HepG2 (cell line): ENCODE measurements at regions not wholly inside any gene's neighbourhood (a gene's known extent, or its start where the extent isn't known, plus 50 kb on each side); places are given as distances from the start of the nearest gene placed in this dataset.

Experiments
- ATAC-seq: fragments of 200-7000 bp; cut with Tn5 transposase; 3 replicates; pipeline ENCODE4 v1.9.1; 2020; ENCODE audit warnings: mild to moderate bottlenecking, moderate library complexity
- BruUV-seq: library from RNA; stranded (reverse); fragments of 400-500 nt; replicated peaks from 2 replicates; lab custom pipeline; 2021; lab: Mats Ljungman, UMichigan
- CTCF ChIA-PET: fragments of 300-600 bp; formaldehyde crosslinking; extraction: SDS; loops from one replicate; lab custom pipeline; 2021; ENCODE audit warnings: low total read pairs, inconsistent platforms, low intra/inter-chr PET ratio; lab: Yijun Ruan, JAX
- POLR2A ChIA-PET: fragments of 350-600 bp; sonication (Branson Sonifier 250); formaldehyde crosslinking; loops from one replicate; lab custom pipeline; 2020; ENCODE audit warnings: antibody characterized with exemption, inconsistent platforms; lab: Yijun Ruan, JAX
- DNase-seq: peaks from one replicate; pipeline ENCODE4 v3.0.0-alpha.2; 2015; ENCODE audit warnings: low spot score
- FAIRE-seq: peaks from 3 replicates; lab custom pipeline; 2011; peaks lifted over from hg19 to GRCh38; lab: Jason Lieb, UNC
- H2AFZ ChIP-seq: one replicate; pipeline ENCODE4 v1.6.1; 2011; ENCODE audit warnings: low read length, inconsistent platforms
- H3K27ac ChIP-seq: fragments of 300-600 bp; 3 replicates; pipeline ENCODE4 v1.8.0; 2011; ENCODE audit warnings: mixed run types, mild to moderate bottlenecking, mixed read lengths, low read length, inconsistent platforms; ENCODE audit not compliant: insufficient read depth; ENCODE audit errors: extremely low read length
- H3K27me3 ChIP-seq, 2 experiments: fragments of 200-600 bp in 1 of 2; 2 replicates in 1 of 2; 3 replicates in 1 of 2; pipeline versions ENCODE4 v1.6.0 to v1.8.0; 2011; ENCODE audit warnings: low read length in 2 of 2, mild to moderate bottlenecking in 2 of 2, moderate library complexity in 2 of 2, inconsistent platforms in 1 of 2; ENCODE audit not compliant: insufficient read depth in 2 of 2, control insufficient read depth in 1 of 2
- H3K36me3 ChIP-seq, 2 experiments: fragments of 200-600 bp in 1 of 2; replicated peaks in 1 of 2; 2 replicates in 1 of 2; 3 replicates in 1 of 2; pipeline versions ENCODE4 v1.5.1 to v1.8.0; 2011; ENCODE audit warnings: low read length in 2 of 2, inconsistent platforms in 1 of 2; ENCODE audit not compliant: insufficient read depth in 2 of 2, control insufficient read depth in 1 of 2
- H3K4me1 ChIP-seq: 2 replicates; pipeline ENCODE4 v1.5.1; 2012; ENCODE audit warnings: low read length, inconsistent platforms; ENCODE audit not compliant: insufficient read depth
- H3K4me2 ChIP-seq: 2 replicates; pipeline ENCODE4 v1.6.0; 2011; ENCODE audit warnings: low read depth, low read length, inconsistent platforms
- H3K4me3 ChIP-seq, 3 experiments: fragments of 200-600 bp in 1 of 3; sonication (generic), shearing (Covaris generic) in 1 of 3; replicated peaks in 1 of 3; 2 replicates each; pipeline ENCODE4 v1.5.1; 2011 to 2016; ENCODE audit warnings: low read length in 3 of 3, inconsistent platforms in 2 of 3, low read depth in 2 of 3, mild to moderate bottlenecking in 2 of 3, control low read depth in 1 of 3, mixed read lengths in 1 of 3; ENCODE audit not compliant: insufficient read depth in 1 of 3
- H3K79me2 ChIP-seq: one replicate; pipeline ENCODE4 v1.6.1; 2011; ENCODE audit warnings: low read length, inconsistent platforms; ENCODE audit not compliant: insufficient read depth
- H3K9ac ChIP-seq: 2 replicates; pipeline ENCODE4 v1.6.0; 2011; ENCODE audit warnings: mild to moderate bottlenecking, low read depth, low read length, inconsistent platforms; ENCODE audit not compliant: insufficient read depth
- H3K9me3 ChIP-seq: 2 replicates; pipeline ENCODE4 v1.5.1; 2012; ENCODE audit warnings: mild to moderate bottlenecking, low read length
- H4K20me1 ChIP-seq: 2 replicates; pipeline ENCODE4 v1.6.0; 2011; ENCODE audit warnings: inconsistent platforms, mild to moderate bottlenecking, low read length, moderate library complexity; ENCODE audit not compliant: insufficient read depth
- GFI1 ChIP-seq: sonication (generic); formaldehyde crosslinking; IDR thresholded peaks from 2 replicates; pipeline ENCODE4 v1.5.0; 2020; ENCODE audit warnings: missing genetic modification reagents, mild to moderate bottlenecking, borderline replicate concordance
- KDM5A ChIP-seq: fragments of 200-600 bp; sonication (generic); IDR thresholded peaks from 2 replicates; pipeline ENCODE4 v1.7.0; 2018; ENCODE audit warnings: antibody characterized with exemption, mild to moderate bottlenecking, low read length, borderline replicate concordance
- RFXANK ChIP-seq: IDR thresholded peaks from 2 replicates; pipeline ENCODE4 v1.6.1; 2016
- SNAPC4 ChIP-seq: sonication (generic); formaldehyde crosslinking; IDR thresholded peaks from 2 replicates; pipeline ENCODE4 v1.4.0; 2020; ENCODE audit warnings: mild to moderate bottlenecking, missing genetic modification reagents
- TFE3 ChIP-seq: IDR thresholded peaks from 2 replicates; pipeline ENCODE4 v1.6.1; 2016
- ZNF101 ChIP-seq: sonication (generic); formaldehyde crosslinking; IDR thresholded peaks from 2 replicates; pipeline ENCODE4 v1.4.0; 2020; ENCODE audit warnings: mild to moderate bottlenecking, low read depth, missing genetic modification reagents, borderline replicate concordance
- WGBS: methylation state at CpG from one replicate; pipeline ENCODE4 v1.1.6; 2017; ENCODE audit warnings: low lambda C conversion rate; 5-methylcytosine and 5-hydroxymethylcytosine counted together
- in situ Hi-C: cut with HindIII; loops from 2 replicates; pipeline ENCODE4 v1.10.0; 2017; ENCODE audit warnings: low pct_unique_long_range_greater_than_20kb; ENCODE audit not compliant: extremely low pct_ligation_motif_present
- intact Hi-C: fragments of 100-400 bp; cut with micrococcal nuclease; formaldehyde crosslinking; loops from one replicate; pipeline ENCODE4 v1.10.0; 2022; ENCODE audit not compliant: unreplicated experiment
- TF ChIP-seq, protein P1 (sequence below): conservative IDR thresholded peaks from 2 replicates; pipeline ENCODE4 v1.6.1; 2018; ENCODE audit warnings: missing genetic modification reagents
- TF ChIP-seq, protein P2 (sequence below): sonication (generic); formaldehyde crosslinking; IDR thresholded peaks from 2 replicates; pipeline ENCODE4 v1.5.1; 2020; ENCODE audit warnings: mild to moderate bottlenecking, missing genetic modification reagents, moderate library complexity

DNA sequence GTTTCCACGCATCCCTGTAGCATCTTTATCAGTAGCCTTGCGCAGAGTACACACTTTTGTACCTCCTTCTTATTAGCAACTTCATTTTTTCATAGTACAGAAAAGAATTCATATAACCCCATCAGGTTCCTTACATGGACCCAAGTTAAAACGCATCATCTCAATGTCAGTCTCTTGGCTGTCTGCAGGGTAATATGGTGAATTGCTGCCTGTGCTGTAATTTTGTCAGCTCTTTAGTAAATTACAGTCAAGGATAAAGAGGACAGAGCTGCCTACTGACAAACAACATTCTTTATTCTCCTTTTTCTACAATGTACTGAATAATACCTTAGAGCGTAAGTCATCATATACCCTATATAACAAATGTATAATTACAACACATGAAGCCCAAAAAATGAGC lies 222.5 kb downstream of the MRPL39 start (continued):
- no peak for TF ChIP-seq TFE3
- TF ChIP-seq RFXANK (CRISPR knock-in tag): no peak

DNA sequence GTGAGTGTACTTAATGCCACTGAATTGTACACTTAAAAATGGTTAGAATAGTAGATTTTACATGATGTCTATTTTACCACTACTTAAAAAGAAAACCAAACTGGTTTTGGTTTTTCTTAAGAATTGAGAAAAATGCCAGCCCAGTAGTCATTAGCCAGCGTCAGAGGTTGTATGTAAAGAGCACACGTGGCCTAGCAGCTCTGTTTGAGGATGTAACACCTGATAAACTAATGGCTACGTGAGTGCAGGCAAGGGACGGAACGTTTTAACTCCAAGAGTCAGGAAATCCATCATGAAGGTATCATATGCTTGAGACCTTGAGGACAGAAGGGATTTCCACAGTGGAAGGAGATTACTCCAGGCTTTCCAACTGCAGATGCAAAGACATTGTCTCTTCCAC lies 223.7 kb downstream of the MRPL39 start:
- Histone ChIP-seq H3K36me3 (no peaks in the 10 kb centered on the region), H3K9ac (no peak overlapping the region), H3K4me3 (no peak overlapping the region), H3K4me1 (peaks cover 5% of the 10 kb centered on the region; the same call in 1 of the 2 replicates), H2AFZ (no peak overlapping the region), H3K4me2 (no peak overlapping the region), H4K20me1 (no peaks in the 10 kb centered on the region), H3K9me3 (peaks cover 3% of the 10 kb centered on the region), H3K27me3 (no peaks in the 10 kb centered on the region), H3K27ac (no peak overlapping the region), H3K79me2 (no peaks in the 10 kb centered on the region)
- intact Hi-C loops (no loop called here), in situ Hi-C loops (no loop called here)
- ChIA-PET POLR2A (no interaction called here), CTCF (no interaction called here)
- no peak for ATAC-seq
- BruUV-seq: no TSS peak
- DNase-seq: no peak
- WGBS: 1% methylated on average over 5 of the region's 5 CpGs
- no peak for FAIRE-seq
- TF ChIP-seq GFI1 (CRISPR knock-in tag) (no peak), KDM5A (no peak), SNAPC4 (CRISPR knock-in tag) (no peak), ZNF101 (no peak)
- TF ChIP-seq, protein P1, sequence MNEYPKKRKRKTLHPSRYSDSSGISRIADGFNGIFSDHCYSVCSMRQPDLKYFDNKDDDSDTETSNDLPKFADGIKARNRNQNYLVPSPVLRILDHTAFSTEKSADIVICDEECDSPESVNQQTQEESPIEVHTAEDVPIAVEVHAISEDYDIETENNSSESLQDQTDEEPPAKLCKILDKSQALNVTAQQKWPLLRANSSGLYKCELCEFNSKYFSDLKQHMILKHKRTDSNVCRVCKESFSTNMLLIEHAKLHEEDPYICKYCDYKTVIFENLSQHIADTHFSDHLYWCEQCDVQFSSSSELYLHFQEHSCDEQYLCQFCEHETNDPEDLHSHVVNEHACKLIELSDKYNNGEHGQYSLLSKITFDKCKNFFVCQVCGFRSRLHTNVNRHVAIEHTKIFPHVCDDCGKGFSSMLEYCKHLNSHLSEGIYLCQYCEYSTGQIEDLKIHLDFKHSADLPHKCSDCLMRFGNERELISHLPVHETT (CRISPR knock-in tag): no peak
- TF ChIP-seq, protein P2, sequence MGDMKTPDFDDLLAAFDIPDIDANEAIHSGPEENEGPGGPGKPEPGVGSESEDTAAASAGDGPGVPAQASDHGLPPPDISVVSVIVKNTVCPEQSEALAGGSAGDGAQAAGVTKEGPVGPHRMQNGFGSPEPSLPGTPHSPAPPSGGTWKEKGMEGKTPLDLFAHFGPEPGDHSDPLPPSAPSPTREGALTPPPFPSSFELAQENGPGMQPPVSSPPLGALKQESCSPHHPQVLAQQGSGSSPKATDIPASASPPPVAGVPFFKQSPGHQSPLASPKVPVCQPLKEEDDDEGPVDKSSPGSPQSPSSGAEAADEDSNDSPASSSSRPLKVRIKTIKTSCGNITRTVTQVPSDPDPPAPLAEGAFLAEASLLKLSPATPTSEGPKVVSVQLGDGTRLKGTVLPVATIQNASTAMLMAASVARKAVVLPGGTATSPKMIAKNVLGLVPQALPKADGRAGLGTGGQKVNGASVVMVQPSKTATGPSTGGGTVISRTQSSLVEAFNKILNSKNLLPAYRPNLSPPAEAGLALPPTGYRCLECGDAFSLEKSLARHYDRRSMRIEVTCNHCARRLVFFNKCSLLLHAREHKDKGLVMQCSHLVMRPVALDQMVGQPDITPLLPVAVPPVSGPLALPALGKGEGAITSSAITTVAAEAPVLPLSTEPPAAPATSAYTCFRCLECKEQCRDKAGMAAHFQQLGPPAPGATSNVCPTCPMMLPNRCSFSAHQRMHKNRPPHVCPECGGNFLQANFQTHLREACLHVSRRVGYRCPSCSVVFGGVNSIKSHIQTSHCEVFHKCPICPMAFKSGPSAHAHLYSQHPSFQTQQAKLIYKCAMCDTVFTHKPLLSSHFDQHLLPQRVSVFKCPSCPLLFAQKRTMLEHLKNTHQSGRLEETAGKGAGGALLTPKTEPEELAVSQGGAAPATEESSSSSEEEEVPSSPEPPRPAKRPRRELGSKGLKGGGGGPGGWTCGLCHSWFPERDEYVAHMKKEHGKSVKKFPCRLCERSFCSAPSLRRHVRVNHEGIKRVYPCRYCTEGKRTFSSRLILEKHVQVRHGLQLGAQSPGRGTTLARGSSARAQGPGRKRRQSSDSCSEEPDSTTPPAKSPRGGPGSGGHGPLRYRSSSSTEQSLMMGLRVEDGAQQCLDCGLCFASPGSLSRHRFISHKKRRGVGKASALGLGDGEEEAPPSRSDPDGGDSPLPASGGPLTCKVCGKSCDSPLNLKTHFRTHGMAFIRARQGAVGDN (CRISPR knock-in tag): no peak
